HG02852 (cell line): ENCODE measurements at regions not wholly inside any gene's neighbourhood (a gene's known extent, or its start where the extent isn't known, plus 50 kb on each side); places are given as distances from the start of the nearest gene placed in this dataset.

Source experiments
- ATAC-seq: cut with Tn5 transposase; IDR thresholded peaks from one replicate; pipeline ENCODE4 v1.9.1; 2021; ENCODE audit warnings: mild to moderate bottlenecking, moderate library complexity; ENCODE audit not compliant: unreplicated experiment

DNA sequence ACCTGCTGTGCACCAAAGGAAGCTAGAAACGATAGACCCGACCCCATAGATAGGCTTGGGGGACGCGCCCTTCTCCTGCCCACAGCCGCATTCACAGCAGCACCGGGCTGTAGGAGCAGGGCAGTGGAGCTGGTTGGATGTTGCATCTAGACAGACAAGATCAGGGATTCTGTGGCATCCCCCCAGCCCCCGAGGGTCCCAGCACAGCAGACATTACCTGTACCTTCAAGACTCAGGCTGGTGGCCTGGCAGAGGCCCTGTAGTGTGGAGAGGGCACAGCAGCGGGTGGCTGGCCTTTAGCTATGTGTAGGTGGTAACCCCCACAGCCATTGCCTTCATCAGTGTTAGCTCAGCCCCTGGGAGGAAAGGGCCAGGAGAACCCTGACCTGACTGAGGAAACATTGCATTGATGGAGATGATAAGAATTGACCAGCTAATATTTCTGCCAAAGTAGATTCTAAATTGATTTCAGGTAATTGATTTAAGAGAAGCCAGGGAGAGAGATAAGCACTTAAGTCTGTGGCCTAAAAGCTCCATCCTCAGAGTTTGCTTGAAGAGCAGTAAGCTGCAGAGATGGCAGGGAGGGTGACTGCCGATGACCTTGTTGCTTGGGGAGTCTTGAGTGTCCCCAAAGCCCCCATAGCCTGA is 269.4 kb downstream of the TLE3 start:
- ATAC-seq: no peak

DNA sequence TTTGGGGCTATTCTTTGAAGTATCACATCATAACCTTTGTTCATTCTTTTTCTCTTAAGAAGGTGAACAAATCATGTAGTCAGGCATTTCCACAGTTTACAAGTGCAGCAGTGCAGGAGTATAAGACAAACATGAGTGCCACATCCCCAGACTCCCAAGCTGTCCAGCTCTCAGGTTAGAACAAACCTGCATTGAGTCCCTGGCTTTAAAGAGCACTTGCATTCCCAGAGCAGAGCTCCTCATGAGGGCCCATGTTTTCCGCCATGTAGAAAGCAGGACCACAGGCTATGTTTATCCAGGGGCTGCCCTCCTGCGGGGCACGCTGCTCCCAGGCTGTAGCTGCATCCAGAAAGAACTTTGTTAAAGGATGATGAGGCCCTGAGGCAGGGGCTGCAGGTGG is 267.7 kb downstream of the TLE3 start:
- no peak for ATAC-seq

DNA sequence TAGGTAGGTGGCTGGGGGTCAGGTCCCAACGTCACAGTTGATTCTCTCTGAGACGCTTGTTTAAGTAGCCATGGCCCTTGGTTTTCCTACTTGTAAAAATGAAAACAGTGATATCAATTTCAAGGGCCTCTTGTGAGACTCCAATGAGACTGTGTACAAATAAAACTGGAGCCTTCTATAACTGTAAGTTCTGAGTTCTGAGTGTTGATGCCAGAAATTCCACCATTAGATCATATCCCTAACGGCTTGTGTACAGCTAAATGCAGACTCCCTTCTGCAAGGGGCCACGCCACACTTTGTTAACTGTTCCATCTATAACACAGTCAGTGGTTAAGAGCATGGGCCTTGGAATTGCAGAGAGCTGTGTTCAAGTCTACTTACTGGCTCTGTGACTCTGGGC is 267.3 kb downstream of the TLE3 start:
- ATAC-seq: no peak

DNA sequence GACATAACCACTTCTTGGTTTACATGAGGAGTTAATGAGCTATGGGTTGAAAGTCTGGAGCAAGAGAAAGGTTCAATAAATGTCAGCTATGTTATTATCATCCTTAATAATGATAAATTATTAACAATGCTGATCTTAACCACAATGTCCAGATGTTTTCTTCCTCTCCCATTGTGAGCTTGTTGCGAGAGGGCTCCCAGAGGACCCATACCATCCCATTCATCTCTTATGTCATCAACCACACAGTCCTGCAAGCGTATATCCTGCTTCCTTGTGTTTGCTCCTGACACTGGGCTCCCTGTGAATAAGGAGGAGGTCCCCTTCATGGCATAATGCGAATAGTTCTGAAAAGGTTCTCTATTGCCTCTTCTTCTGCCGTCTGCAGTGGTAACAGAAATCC is 266.8 kb downstream of the TLE3 start:
- no peak for ATAC-seq

DNA sequence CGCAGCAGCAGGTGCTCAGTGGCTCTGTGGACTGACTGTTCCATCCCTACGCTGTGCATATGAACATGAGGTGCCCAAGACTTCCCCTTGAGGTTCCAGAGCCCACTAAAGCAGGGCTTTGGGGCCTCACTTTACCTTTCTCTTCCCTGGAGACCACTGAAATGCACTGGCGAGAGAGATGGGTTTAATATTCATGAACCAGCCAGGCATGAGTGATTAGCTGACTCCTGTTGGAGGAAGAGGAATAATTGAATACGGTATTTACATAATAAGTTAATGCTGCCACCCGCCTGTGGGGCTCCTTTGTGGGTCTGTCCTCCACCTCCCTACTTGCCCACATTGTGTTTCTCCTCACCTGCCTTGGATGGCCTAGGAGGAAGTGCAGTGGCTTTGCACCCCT is 263.4 kb downstream of the TLE3 start:
- ATAC-seq: no peak

DNA sequence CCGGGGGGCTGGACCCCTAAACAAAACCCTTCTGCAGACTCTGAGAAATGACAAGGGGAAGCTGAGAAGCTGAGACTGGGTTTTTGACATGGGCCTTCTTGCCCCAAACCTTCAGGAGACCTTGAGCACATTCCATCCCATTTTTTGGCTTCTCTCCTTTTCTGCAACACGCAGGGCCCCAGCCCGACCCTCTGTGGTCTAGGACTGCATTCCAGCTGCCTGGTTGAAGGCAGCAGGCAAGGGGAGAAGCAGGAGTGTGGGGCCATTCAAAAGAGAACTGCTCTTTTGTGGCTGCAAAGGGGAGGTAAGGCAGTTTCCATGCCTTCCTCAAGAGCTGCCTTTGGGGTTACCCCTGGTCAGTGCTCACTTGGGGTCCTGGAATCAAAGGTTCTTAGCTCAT is 263.0 kb downstream of the TLE3 start:
- ATAC-seq: no peak

DNA sequence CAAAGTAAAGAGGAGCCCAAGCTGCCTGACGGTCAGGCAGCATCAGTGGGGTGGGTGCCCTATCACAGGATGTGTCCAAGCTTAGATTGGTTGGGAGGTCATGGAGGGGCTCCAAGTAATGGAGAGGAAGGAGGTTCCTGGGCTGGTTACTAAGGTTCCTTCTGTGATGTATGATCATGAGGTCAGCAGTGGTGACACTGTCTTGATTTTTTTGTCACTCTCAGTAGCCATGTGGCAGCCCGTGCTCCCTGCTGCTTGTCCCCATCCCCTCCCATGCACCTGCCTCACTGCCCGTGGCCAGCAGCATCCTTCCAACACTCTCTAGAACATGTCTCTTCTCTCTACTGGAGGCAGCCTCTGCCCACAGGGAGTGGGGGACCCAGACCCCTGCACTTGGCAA is 261.7 kb downstream of the TLE3 start:
- ATAC-seq: no peak

DNA sequence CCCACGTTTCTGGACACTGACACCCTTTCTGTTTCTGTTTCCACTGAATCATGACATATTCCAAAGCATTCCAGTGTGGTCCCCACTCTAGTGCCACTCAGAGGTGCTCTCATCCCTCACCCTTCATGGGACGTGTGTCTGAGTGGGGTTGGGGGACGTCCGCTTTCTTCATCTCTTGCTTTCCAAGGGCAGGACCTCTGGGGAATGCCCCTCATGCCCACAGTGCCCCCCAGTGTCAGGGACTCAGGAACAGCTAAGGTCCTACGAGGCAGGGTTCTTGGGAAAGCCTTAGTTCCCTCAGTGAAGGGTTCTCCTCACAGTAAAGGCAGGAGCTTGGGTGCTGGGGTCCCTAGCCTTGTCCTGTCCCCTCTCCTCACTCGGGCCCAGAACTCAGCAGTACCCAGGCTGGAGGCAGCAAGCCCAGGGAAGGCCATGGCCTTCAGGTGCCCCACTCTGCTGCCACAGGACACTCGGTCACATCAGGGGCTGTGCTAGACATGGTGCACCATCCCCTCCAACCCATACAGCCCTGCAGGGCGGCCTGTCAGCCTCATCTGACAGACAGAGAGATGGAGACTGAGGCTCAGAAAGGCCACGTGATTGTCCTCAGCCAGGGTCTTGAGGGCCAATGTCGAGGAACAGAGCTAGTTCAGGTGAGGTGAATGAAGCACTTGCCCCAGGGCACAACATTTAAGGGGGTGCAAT is 261.0 kb downstream of the TLE3 start:
- no peak for ATAC-seq

DNA sequence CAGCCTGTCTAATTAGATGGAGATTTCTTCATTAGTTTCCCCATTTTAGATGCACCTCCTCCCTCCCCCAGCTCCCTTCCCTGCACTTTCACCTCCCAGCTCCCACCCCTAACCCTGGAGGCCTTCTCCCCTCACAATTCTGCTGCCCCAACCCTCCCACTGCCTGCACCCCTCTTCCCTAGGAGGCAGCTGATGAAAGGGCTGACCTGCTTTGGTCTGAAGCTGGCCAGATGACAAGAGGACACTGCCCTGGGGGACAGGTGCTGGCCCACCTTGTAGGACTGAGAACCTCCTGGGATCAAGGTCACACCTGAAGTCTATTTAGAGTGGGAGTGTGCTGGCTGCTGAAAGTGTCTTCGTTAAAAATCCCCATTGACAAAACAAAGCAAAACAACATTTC is 259.4 kb downstream of the TLE3 start:
- no peak for ATAC-seq

DNA sequence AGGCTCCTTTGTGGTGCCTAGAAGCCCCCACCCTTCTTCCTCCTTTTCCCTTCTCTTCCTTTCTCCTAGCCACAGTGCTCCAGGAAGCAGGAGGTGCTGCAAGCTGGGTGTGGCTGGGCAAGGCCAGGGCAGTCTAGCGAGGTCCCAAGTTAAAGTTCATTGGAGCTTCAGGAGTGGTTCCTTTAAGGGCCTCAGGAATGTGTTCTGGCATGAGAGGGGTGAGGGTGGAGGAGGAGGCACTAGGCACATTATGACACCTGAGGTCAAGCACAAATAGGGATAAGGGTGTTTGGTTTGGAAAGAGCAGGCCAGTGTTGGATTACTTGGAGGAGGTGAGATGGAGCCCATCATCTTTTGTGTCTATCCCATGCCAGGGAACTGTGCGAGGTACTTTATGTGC is 258.7 kb downstream of the TLE3 start:
- ATAC-seq: no peak

DNA sequence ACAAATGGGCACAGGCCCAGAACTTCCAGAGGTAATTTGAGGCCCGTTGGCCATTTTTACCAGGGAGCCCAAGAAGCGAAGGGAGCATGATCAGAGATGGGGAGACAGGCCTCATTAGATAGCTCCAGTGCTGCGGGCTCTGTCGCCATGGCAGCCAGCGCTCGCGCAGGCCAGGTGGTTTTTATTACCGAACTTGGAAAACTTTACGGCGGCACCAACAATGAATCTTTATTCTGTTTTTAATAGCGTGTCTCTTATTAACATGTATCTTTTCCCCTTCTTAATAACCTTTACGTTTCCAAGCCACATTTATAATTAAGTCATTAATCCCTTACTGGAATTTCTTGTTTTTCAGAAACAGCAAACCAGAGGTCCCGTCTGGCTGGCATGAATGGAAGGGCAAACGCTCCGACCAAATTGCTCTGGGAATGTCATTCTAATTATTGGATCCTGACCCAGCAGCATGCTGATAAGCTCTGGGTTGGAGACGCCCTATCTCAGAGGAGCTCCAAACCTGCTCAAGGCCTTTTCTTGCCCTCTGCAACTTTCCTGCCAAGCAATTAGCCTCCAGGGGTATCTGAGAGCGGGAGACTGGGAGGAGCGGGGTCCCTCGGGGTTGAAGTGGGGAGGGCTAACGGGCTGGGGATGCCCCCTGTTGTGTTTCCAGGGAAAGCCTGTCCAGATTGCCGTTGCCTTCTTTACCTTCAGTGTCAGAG is 256.4 kb downstream of the TLE3 start:
- no peak for ATAC-seq

DNA sequence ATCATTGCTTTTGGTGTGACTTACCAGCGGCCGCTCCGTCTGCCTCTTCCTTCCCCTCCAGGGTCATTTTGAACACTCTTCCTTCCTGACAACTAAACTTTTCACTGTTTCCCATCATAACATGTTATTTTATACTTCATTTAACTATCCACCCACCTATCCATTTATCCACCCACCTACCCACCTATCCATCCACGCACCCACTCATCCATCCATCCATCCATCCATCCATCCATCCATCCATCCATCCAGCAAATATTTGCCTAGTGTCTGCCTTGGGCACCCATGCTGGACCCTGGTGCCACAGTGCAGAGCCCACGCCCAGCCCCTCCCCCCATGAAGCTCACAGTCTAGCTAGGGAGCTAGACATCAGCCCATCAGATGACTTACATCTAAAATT is 254.9 kb downstream of the TLE3 start:
- ATAC-seq: no peak

DNA sequence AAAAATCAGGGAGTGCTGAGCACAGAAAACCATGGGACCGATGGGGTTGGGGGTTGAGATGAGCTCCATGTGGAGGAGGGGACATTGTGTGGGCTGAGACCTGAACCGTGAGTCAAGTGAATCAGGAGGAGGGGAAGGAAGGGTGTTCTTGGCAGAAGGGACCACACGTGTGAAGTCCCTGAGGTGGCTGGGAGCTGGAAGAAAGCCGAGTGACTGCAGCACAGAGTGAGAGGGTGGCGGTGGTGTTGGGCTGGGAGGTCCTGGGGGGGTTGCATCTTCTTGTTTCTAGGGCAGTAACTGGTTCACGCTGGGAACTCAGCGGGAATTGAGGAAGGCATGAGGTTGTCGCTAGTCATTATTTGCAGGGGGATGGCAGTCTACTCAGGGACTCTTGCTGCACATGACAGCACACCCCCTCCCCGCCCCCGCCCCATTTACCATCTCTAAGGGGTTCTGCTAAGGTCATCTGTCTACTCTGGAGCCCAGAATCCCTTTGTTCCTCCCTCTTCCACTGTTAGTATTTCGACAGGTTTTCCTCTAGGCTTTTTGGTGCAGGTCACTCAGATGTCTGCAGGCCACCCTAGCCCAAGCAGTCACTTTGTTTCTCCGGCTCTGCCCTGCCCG is 254.3 kb downstream of the TLE3 start:
- ATAC-seq: no peak

DNA sequence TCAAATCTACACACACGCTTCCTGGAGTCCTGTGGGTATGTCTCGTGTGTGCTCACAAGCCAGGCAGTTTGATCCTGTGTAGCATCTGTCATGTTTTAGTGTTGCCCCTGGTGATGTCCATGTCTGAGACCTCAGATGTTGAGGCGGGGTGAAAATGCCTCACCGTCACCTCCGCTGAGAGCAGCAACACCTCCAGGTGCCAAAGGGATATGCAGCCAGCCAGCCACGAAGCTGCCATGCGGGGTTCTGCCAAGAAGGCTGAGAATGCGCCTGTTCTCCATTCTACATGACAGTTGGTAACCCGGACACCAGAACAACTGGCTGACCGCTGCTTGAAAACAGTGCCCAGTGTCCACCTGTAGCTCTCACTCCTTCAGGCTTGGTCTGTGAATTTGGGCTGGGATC is 253.8 kb downstream of the TLE3 start:
- ATAC-seq: no peak

DNA sequence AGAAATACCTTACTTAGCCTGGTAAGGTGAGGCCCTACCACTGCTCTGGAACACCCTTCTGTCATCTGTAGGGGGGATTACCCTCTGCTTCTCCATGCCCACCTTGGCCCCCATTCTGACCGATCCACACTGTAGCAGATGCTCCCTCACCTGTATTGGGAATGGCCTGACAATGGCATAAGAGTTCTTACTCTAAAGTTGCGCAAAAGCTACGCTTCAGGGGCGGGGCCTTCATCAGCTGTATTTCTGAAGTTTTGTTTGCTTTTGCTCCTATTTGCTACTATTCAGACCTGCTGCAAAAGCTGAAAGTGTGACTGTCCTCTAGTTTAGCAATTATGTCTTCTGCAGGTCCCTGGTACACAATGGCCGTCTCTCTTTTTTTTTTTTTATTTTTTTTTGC is 252.6 kb downstream of the TLE3 start:
- ATAC-seq: no peak

DNA sequence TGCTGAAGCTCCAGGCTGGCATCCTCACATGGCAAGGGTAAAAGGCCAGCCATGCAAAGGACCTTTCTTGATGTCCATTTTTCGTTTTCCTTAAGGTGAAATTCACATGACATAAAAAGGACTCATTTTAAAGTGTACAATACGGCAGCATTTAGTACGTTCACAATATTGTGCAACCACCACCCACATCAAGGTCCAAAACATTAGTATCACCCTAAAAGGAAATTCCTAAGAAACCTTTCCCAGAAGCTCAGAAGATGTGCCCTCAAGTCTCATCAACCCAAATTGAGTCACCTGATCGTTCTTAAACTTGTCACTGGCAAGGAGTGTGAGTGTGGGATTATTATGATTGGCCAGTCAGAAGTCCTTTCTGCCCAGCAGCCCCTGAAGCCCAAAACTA is 250.1 kb downstream of the TLE3 start:
- ATAC-seq: no peak

DNA sequence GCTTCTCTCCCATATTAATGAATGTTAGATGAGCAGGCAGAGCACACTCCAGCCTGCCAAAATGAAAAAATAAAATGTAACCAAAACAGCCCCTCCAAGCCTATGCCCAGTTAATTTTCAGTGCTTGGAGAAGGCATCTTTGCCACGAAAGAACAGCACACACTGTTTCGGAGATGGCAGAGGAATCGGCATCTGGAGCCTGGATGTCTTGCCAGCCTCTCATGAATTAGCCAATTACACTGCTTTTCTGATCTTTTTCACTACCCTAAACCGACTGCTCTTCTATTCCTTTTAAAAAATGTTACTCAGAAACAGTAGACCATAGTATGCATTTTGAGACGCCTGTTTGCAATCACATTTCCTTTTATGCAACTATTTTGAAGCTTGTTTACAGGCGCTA is 249.6 kb downstream of the TLE3 start:
- no peak for ATAC-seq

DNA sequence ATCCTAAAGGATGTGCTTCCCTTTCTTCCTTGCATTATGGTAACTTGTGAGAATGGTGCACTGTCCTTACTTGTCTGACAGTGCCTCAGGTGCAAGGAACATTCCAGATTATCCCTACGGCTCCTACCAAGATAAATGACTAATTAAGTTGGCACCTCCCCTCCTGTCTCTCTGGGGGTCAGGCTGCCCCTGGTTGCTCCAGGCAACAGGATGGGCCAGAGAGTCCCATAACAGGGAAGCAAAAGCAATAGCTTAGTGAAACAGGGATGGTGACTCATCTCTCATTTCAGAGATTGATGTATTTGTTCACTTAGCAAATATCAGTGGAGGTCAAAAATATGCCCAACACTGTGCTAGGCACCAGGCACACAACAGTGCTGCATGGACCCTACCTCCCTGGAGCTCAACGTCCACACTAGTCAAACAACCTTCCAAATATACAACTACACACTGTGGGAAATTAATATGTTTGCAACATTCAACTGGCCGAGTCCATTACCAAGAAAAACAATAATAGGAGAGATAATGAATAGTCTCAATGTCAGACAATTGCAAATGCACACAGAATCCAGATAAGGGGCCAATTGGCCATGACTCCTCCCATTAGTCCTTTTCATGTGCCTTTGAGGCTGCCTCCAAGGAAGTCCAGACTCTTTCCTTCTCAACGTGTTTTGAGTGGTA is 249.0 kb downstream of the TLE3 start:
- no peak for ATAC-seq

DNA sequence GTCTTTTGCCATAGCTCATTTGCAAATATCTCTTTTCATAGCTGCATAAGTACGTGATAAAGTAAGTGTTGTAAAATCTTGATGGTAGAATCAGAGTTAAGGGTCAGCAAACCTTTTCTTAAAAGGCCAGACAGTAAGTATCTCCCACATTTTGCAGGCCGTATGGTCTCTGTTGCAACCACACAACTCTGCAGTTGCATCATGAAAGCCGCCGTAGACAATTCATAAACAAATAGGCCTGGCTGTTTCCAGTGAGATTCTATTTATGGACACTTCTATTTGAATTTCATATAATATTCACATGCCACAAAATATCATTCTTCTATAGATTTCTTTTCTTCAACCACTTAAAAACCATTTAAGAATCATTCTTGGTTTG is 248.5 kb downstream of the TLE3 start:
- ATAC-seq: no peak

DNA sequence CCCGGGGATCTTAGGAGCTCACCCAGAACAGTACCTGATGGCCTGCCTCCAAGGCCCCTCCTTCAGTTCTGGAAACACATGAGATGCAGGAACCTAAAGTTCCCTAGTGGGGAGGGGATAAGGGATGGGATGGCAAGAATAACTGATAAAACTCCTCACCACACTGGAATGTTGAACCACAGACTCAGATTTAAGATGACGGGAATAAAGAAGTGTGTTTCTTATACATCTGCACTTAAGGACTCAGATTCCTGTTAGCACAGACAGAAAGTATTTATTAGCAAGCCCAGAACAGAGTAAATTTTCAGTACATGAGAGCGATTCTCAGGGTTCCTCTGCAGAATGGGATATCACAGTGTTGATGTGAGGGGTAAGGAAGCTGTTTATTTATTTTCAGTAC is 245.2 kb downstream of the TLE3 start:
- no peak for ATAC-seq

DNA sequence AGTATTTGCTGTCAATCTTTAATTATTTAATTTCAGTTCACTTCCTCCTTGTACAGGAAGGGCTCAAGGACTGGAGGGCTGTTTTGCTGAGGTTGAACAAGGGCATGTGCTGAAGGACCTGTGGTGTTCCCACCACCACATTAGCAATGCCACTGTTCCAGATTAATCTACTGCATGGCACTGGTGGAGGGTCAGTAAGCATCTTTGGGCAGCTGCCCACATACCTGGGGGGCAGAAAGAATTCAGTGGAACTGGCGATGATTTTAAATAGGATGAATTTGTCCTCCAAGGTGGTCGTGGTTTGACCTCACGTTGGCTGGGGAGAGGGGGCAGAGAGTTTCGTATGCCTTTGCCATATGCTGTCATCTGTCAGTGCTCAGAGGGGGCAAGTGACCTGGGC is 244.8 kb downstream of the TLE3 start:
- no peak for ATAC-seq
